PC-3 (cell line): ENCODE measurements at regions not wholly inside any gene's neighbourhood (a gene's known extent, or its start where the extent isn't known, plus 50 kb on each side); places are given as distances from the start of the nearest gene placed in this dataset.

Experiments used
- EZH2phosphoT487 ChIP-seq: fragments of 300-600 bp; sonication (generic); IDR thresholded peaks from 2 replicates; pipeline ENCODE4 v1.6.1; 2018; ENCODE audit warnings: mild to moderate bottlenecking, antibody characterized with exemption, low read length, borderline replicate concordance
- TF ChIP-seq, protein P1 (sequence below): fragments of 300-600 bp; sonication (generic); conservative IDR thresholded peaks from 2 replicates; pipeline ENCODE4 v1.5.1; 2017; ENCODE audit warnings: antibody characterized with exemption, low read depth, mild to moderate bottlenecking, low read length

DNA sequence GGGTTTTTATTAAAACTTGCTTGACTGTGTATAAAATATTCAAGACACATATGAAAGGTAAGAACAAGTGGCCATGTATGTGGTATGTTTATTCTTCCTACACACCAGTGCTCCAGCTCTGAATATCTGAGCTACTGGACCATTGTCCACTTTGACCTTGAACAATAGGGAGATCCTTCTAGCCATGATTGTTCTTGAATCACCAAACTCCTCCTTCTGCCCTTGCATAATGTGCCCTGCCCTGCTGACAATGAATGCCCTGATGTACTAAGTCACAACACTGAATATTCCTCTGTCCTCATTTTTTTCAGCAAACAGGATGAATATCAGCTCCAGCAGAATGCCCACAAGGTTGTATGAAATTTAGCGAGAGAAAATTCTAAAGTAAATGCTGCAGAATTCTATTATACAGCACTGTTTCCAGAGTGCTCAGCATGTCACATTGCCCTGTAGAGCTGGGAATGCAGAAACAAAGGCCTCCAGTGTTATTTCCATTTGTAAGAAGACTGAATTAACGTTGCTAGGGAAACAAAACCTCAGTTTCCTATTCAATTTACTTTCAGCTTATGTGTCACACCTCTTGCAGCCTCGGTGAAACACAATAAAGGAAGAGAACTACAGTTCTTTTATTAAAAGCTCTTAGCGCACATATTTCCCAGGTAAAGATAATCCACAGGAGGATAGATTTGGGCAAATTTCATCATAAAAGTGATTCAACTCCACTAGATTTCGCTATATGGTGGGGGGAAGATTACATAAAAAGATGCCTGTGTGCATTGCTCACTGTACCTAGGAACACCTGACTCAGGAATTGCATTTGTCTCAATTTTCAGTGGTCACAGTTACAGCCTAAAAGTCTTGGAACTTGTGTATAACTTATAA lies 187.4 kb upstream of the ATP1B1 start:
- TF ChIP-seq, protein P1, sequence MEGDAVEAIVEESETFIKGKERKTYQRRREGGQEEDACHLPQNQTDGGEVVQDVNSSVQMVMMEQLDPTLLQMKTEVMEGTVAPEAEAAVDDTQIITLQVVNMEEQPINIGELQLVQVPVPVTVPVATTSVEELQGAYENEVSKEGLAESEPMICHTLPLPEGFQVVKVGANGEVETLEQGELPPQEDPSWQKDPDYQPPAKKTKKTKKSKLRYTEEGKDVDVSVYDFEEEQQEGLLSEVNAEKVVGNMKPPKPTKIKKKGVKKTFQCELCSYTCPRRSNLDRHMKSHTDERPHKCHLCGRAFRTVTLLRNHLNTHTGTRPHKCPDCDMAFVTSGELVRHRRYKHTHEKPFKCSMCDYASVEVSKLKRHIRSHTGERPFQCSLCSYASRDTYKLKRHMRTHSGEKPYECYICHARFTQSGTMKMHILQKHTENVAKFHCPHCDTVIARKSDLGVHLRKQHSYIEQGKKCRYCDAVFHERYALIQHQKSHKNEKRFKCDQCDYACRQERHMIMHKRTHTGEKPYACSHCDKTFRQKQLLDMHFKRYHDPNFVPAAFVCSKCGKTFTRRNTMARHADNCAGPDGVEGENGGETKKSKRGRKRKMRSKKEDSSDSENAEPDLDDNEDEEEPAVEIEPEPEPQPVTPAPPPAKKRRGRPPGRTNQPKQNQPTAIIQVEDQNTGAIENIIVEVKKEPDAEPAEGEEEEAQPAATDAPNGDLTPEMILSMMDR: no peak
- no peak for TF ChIP-seq EZH2phosphoT487
